Transverse colon (tissue), 4 donors: ENCODE measurements at regions not wholly inside any gene's neighbourhood (a gene's known extent, or its start where the extent isn't known, plus 50 kb on each side); places are given as distances from the start of the nearest gene placed in this dataset.

Source experiments
- CTCF ChIP-seq, 5 experiments: fragments of 200-600 bp in 3 of 5; fragments of 450-650 bp in 2 of 5; sonication (generic) in 3 of 5; IDR thresholded peaks; 1 replicate in 2 of 5; 2 replicates in 3 of 5; pipeline ENCODE4 v1.5.1; 2016 to 2017; ENCODE audit warnings: antibody characterized with exemption in 5 of 5, inconsistent platforms in 3 of 5, mild to moderate bottlenecking in 2 of 5, moderate library complexity in 1 of 5
- EP300 ChIP-seq: sonication (generic); formaldehyde crosslinking; IDR thresholded peaks from one replicate; pipeline ENCODE4 v1.6.1; 2017; ENCODE audit warnings: antibody characterized with exemption, low read depth
- POLR2A ChIP-seq: fragments of 450-650 bp; IDR thresholded peaks from one replicate; pipeline ENCODE4 v1.6.1; 2016; ENCODE audit warnings: antibody characterized with exemption, mild to moderate bottlenecking, moderate library complexity
- POLR2AphosphoS5 ChIP-seq, 3 donors: sonication (generic); formaldehyde crosslinking; IDR thresholded peaks; one replicate each; pipeline ENCODE4 v1.6.1; 2016; ENCODE audit warnings: antibody characterized with exemption in 3 of 3

GRCh38 chr20:57990396-57990987, 238.0 kb downstream of the ANKRD60 start:
- TF ChIP-seq CTCF (IDR thresholded peaks at IDR 0.05) (no peak), POLR2A (no peak), EP300 (no peak), POLR2AphosphoS5 (IDR thresholded peaks at IDR 0.05) (no peak)
